Prostate gland (tissue), 2 donors: ENCODE measurements at regions not wholly inside any gene's neighbourhood (a gene's known extent, or its start where the extent isn't known, plus 50 kb on each side); places are given as distances from the start of the nearest gene placed in this dataset.

Experiments
- CTCF ChIP-seq, 4 experiments: fragments of 200-600 bp in 2 of 4; fragments of 450-650 bp in 2 of 4; sonication (generic) in 2 of 4; IDR thresholded peaks; 1 replicate in 3 of 4; 2 replicates in 1 of 4; pipeline ENCODE4 v1.5.1; 2016 to 2019; ENCODE audit warnings: antibody characterized with exemption in 4 of 4, mild to moderate bottlenecking in 2 of 4, moderate library complexity in 2 of 4
- POLR2A ChIP-seq: fragments of 450-650 bp; IDR thresholded peaks from one replicate; pipeline ENCODE4 v1.6.1; 2016; ENCODE audit warnings: antibody characterized with exemption, mild to moderate bottlenecking
- POLR2AphosphoS5 ChIP-seq: sonication (generic); formaldehyde crosslinking; IDR thresholded peaks from one replicate; pipeline ENCODE4 v1.6.1; 2017; ENCODE audit warnings: antibody characterized with exemption

DNA sequence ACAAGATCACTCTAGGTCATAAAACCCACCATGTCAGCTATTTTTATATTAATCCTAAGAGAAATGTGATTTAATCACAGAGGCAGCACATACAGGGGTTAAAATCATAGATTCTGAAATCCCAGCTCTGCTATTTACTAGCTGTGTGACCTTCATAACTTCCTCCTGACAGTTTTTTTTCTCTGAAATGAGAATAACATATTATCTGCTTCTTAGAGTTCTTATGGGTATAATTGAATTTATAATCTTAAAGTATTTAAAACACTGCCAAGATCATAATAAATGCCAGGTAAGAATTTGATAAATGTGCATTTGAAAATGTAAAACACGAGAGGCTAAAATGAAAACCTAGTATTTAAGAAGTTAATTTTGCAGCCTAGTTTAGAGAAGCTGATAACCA, 722.9 kb downstream of the SLITRK6 start:
- TF ChIP-seq CTCF (IDR thresholded peaks at IDR 0.05) (no peak), POLR2A (no peak), POLR2AphosphoS5 (no peak)
